ENCODE measurements at regions not wholly inside any gene's neighbourhood (a gene's known extent, or its start where the extent isn't known, plus 50 kb on each side); places are given as distances from the start of the nearest gene placed in this dataset.
"Not testable (repeated sequence)": the region's sequence is repeated elsewhere in the genome, so short reads cannot be mapped to it uniquely, and the experiment has no call there.

- no peak for DNase-seq
Measured at GRCh38 chr5:105145152-105145551, 1582.6 kb upstream of the NUDT12 start.

DNA sequence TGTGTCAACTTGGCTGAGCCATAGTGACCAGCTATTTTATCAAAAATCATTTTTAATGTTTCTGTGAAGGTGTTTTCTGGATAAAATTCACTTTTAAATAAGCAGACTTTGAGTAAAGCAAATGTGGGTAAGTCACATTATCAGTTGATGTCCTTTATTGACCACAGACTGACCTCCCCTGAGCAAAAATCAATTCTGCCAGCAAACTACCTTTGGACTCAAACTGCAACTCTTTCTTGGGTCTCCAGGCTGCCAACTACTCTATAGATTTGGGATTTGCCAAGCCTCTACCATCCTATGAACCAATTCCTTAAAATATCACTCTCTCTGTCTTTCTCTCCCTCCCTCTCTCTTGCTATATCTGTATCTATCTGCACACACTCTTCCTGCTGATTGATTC lies 1571.7 kb upstream of the NUDT12 start:
- DNase-seq, result no peak

DNA sequence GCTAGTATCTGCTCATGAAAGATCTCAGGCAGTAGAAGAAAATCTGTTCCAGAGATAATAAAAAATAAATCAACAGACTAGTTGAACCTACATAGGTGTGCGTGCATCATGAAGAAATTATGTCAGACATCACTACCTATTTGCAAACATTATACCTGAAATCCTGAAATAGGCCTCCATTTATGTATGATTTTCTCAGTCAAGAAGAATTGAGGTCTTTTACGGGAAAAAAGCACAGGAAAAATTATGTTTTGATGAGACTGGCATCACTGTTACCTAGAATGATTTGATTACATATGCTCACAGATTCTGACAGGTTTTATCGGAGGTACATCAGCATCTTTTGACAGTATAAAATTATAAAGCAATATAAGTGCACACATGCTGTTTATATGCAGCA lies 1570.5 kb upstream of the NUDT12 start:
- DNase-seq, result no peak

GRCh38 chr5:105132581-105132980 lies 1570.0 kb upstream of the NUDT12 start:
- DNase-seq, result no peak

GRCh38 chr5:105131045-105131444 lies 1568.5 kb upstream of the NUDT12 start:
- no peak for DNase-seq

GRCh38 chr5:105101577-105101976 lies 1539.0 kb upstream of the NUDT12 start:
- peak; percentile 30 for DNase-seq

- no peak for DNase-seq
Measured at GRCh38 chr5:105088961-105089360, 1526.4 kb upstream of the NUDT12 start.

DNA sequence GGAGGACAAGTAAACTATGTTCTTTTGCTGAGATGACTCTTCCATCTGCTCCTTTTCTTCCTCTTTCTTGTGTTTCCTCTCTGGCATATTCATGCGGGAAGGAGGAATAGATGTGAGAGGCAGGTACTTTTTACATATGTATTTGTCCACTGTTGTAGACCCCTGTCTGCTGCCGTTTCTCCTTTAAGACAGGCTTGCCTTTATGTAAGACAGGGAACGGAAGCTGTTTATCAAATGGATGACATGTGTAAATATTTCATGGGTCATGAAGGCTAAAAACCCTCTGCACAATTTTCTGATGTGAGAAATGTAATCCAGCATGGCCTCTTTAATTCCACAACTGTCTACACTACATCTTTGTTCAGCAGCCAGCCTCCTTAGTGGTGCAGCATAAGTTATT lies 1525.5 kb upstream of the NUDT12 start:
- DNase-seq, result no peak

GRCh38 chr5:105057893-105058292 lies 1495.3 kb upstream of the NUDT12 start:
- DNase-seq, result no peak

DNA sequence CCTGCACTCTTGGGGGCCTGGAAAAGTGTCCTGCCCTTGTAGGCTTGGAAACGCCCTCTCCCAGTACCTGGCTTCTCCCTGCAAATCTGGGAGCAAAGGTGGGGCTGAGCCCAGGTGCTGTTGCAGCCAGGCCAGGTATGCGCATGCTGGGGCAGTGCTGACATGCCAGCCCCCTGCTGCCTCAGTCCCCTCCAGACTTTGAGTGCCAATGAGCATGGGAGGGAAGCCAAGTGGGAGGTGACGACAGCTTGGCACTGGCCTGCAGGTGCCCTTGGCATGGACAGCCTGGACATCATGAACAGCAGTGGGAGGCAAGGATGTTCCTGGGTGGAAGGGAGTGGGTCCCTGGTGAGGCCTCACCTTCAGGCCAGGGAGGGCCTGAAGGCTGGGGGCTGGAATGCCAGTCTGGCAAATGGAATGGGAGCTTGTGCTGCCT lies 1494.4 kb upstream of the NUDT12 start:
- DNase-seq, result no peak

GRCh38 chr5:105054406-105054805 lies 1491.8 kb upstream of the NUDT12 start:
- DNase-seq, result no peak

DNA sequence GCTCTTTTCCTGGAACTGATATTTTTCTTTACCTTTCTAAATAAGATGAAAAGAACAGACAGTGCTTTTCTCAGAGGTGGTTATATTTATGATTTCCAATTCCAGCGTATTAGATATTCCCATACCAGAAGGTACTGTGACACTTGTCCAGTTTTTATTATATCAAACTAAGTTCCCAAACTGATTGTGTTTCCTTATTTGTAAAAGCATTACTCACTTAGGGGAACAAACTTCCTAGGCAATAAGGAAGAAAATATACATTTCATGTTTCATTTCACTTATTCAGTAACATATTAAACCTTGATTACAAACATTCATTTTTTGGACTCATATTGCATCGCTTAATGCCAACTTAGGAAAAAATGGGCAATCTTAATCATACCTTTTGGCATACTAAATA lies 1480.0 kb upstream of the NUDT12 start:
- DNase-seq, result no peak

- DNase-seq, result not testable (repeated sequence)
Measured at GRCh38 chr5:105036814-105037213, 1474.2 kb upstream of the NUDT12 start.

DNA sequence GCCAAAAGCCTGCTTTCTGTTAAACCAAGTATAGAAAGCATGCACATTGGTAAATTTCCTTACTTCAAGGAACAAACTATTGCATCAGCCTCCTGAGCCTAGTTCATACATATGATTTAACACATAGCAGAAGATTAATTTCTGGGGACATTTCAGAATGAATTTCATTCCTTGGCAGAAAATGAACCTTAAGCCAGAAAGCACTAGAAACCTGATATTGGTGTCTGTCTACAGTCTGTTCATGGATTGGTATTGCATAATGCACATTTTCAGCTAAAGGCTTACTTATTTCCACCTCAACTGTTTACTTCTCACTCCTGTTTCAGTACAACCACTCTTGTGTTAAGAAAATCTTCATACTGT lies 1471.8 kb upstream of the NUDT12 start:
- peak; percentile 0 for DNase-seq

- DNase-seq, result no peak
Measured at GRCh38 chr5:105033637-105034400, 1471.2 kb upstream of the NUDT12 start.

GRCh38 chr5:105032917-105033316 lies 1470.3 kb upstream of the NUDT12 start:
- DNase-seq, result no peak

- DNase-seq, result no peak
Measured at GRCh38 chr5:105030153-105030552, 1467.6 kb upstream of the NUDT12 start.

DNA sequence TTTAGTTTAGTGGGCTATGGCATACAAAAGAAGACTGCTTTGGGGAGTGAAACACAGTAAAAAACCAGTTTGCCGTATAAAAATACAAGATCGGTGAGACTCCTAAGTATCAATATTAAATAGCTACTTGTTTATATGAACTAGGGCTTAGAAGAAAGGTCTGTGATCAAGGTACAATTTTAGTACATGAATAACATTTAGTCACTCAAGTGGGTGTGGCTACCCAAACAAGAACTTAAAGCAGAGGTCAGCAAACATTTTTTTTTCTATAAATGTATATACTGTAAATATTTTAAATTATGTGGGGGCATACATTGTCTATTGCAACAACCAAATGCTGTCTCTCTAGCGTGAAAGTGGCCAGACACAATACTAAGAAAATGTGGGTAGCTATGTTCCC lies 1452.5 kb upstream of the NUDT12 start:
- DNase-seq, result no peak

DNA sequence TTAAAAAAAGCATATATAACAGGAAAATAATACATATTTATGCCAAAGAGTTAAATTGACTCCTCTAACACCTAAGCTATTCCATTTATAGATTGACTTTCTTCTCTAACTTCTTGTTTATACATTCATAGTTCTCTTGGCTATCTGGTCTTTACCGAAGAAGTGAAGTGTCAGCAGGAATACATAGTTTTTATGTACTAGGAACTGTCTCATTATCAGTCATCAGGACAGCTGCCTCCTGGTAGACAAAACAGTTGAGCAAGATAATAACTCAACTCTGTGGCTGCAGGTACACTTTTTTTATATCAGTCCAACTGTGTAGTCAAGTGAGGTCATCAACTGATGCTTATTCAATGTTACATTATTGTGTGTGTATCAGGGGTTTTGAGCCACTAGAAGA lies 1436.0 kb upstream of the NUDT12 start:
- DNase-seq, result no peak

- DNase-seq, result no peak
Measured at GRCh38 chr5:104998169-104998568, 1435.6 kb upstream of the NUDT12 start.

GRCh38 chr5:104987074-104987473 lies 1424.5 kb upstream of the NUDT12 start:
- no peak for DNase-seq

- DNase-seq, result no peak
Measured at GRCh38 chr5:104977529-104977928, 1414.9 kb upstream of the NUDT12 start.

DNA sequence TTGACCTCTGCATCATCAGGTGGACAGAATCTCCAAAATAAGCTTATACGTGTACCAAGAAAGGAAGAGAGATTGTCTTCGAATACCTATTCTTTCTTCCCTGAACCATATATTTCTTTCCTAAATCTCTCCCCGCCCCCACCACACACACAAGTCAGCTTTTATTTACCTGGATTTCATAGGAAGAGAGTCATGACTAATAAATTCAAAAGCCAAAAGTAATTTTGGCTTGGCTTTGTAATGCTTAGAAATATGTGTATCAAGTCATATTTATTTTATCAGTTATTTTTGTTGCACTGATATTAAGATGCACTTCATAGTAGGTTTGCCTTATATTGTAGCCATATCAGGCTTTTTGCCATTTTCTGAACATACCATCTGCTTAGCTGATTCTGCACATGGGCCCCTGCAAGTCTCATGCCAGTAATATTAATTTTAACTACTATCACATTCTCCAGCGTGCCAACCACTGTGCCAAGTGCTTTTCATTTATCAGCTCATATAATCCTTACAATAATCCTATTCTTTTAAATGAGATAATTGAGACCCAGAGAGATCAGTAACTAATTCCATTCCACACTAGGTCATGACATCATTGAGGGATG lies 1405.3 kb upstream of the NUDT12 start:
- DNase-seq, result no peak

GRCh38 chr5:104965006-104965405 lies 1402.4 kb upstream of the NUDT12 start:
- DNase-seq, result no peak

DNA sequence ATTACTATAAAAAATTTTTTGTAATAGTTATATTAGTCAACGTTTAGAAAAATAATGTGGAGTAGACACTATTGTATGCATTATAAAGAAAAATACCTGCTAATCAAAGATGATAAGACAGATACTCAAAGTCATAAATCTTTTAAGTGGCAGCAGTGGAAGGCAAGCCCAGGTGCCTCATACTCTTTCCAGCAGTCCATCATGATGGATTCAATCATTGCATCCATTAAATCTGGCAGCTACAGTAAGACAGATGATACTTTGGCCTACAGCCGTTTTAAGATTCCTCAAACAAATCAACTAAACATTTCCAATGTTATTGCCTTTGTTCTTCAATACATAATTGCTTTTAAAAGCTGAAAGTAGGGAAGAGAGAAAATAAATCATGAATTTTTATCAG lies 1392.9 kb upstream of the NUDT12 start:
- DNase-seq, result no peak

All from fibroblast of skin of back (primary cell).